H1 (cell line): ENCODE measurements at regions not wholly inside any gene's neighbourhood (a gene's known extent, or its start where the extent isn't known, plus 50 kb on each side); places are given as distances from the start of the nearest gene placed in this dataset.

ENCODE experiments used
- CTCF ChIA-PET: fragments of 300-600 bp; sonication (Branson Sonifier 250); formaldehyde crosslinking; loops from one replicate; lab custom pipeline; 2021; ENCODE audit not compliant: partially characterized antibody; lab: Charles Lee
- POLR2A ChIA-PET: fragments of 300-600 bp; sonication (Branson Sonifier 250); formaldehyde crosslinking; loops from one replicate; lab custom pipeline; 2021; ENCODE audit warnings: inconsistent platforms; ENCODE audit not compliant: partially characterized antibody; lab: Charles Lee
- DNase-seq, 2 experiments: peaks; one replicate each; pipeline versions ENCODE4 v3.0.0 to v3.0.0-alpha.2; 2010 to 2022; ENCODE audit warnings: low spot score in 2 of 2, low read depth in 1 of 2, mixed read lengths in 1 of 2
- FAIRE-seq: peaks from 2 replicates; lab custom pipeline; 2011; peaks lifted over from hg19 to GRCh38; lab: Jason Lieb, UNC
- H2AFZ ChIP-seq: 2 replicates; pipeline ENCODE4 v1.8.1; 2012; ENCODE audit warnings: low read length, inconsistent platforms
- H2AK5ac ChIP-seq: 2 replicates; pipeline ENCODE4 v1.6.1; 2013; ENCODE audit warnings: low read depth, low read length
- H2BK120ac ChIP-seq: replicated peaks from 2 replicates; pipeline ENCODE3; 2013; ENCODE audit warnings: low read depth, low read length, inconsistent platforms
- H2BK12ac ChIP-seq: 2 replicates; pipeline ENCODE4 v1.6.1; 2013; ENCODE audit warnings: low read depth, low read length
- H2BK15ac ChIP-seq: 2 replicates; pipeline ENCODE4 v1.6.1; 2013; ENCODE audit warnings: low read length
- H2BK20ac ChIP-seq: 2 replicates; pipeline ENCODE4 v1.6.1; 2013; ENCODE audit warnings: low read length
- H2BK5ac ChIP-seq: 2 replicates; pipeline ENCODE4 v1.6.1; 2013; ENCODE audit warnings: low read depth, low read length
- H3K14ac ChIP-seq: 2 replicates; pipeline ENCODE4 v1.6.1; 2013; ENCODE audit warnings: inconsistent platforms; ENCODE audit not compliant: insufficient read length
- H3K18ac ChIP-seq: 2 replicates; pipeline ENCODE4 v1.6.1; 2013; ENCODE audit warnings: low read length; ENCODE audit errors: extremely low read depth
- H3K23ac ChIP-seq: 2 replicates; pipeline ENCODE4 v1.6.1; 2013; ENCODE audit warnings: inconsistent platforms; ENCODE audit not compliant: insufficient read length
- H3K23me2 ChIP-seq: 2 replicates; pipeline ENCODE4 v1.6.1; 2013; ENCODE audit warnings: low read depth, low read length
- H3K27ac ChIP-seq: 2 replicates; pipeline ENCODE4 v1.6.1; 2011; ENCODE audit warnings: low read depth, low read length, inconsistent platforms
- H3K27me3 ChIP-seq, 4 experiments: replicated peaks in 1 of 4; 1 replicate in 1 of 4; 2 replicates in 3 of 4; pipeline versions ENCODE4 v1.6.1 to v1.8.1; 2011 to 2013; ENCODE audit warnings: low read length in 3 of 4, mild to moderate bottlenecking in 3 of 4, inconsistent platforms in 2 of 4, mixed read lengths in 2 of 4, moderate library complexity in 1 of 4; ENCODE audit not compliant: control insufficient read depth in 3 of 4, insufficient read depth in 3 of 4; ENCODE audit errors: extremely low read depth in 1 of 4
- H3K36me3 ChIP-seq, 4 experiments: 2 replicates each; pipeline versions ENCODE4 v1.6.1 to v1.8.1; 2011 to 2013; ENCODE audit warnings: mild to moderate bottlenecking in 4 of 4, low read length in 3 of 4, moderate library complexity in 2 of 4, control low read depth in 1 of 4, inconsistent platforms in 1 of 4; ENCODE audit not compliant: insufficient read depth in 4 of 4, control insufficient read depth in 2 of 4
- H3K4ac ChIP-seq: replicated peaks from 2 replicates; pipeline ENCODE3; 2013; ENCODE audit warnings: low read length, low read depth, mixed read lengths, inconsistent platforms; ENCODE audit not compliant: insufficient read length
- H3K4me1 ChIP-seq, 4 experiments: replicated peaks in 1 of 4; 1 replicate in 1 of 4; 2 replicates in 3 of 4; pipeline versions ENCODE4 v1.6.1 to v1.8.1; 2011 to 2013; ENCODE audit warnings: low read length in 3 of 4, inconsistent platforms in 2 of 4, mixed read lengths in 1 of 4; ENCODE audit not compliant: insufficient read depth in 4 of 4, control insufficient read depth in 3 of 4
- H3K4me2 ChIP-seq, 2 experiments: 2 replicates each; pipeline versions ENCODE4 v1.6.1 to v1.8.1; 2011 to 2013; ENCODE audit warnings: low read depth in 2 of 2, low read length in 2 of 2, control low read depth in 1 of 2, inconsistent platforms in 1 of 2, mild to moderate bottlenecking in 1 of 2; ENCODE audit not compliant: insufficient read depth in 1 of 2
- H3K4me3 ChIP-seq, 4 experiments: fragments of 200-600, 300-600 bp in 1 of 4; sonication (generic), shearing (Covaris generic), sonication (Bioruptor Twin) in 1 of 4; 2 replicates each; pipeline versions ENCODE4 v1.5.1 to v1.8.1; 2011 to 2016; ENCODE audit warnings: low read length in 4 of 4, low read depth in 3 of 4, control low read depth in 2 of 4, inconsistent platforms in 2 of 4, mild to moderate bottlenecking in 2 of 4, mixed read lengths in 1 of 4, moderate library complexity in 1 of 4; ENCODE audit not compliant: insufficient read depth in 2 of 4; ENCODE audit errors: extremely low read depth in 1 of 4
- H3K56ac ChIP-seq: replicated peaks from 2 replicates; pipeline ENCODE3; 2013; ENCODE audit warnings: low read depth, mild to moderate bottlenecking, mixed read lengths, low read length, inconsistent platforms; ENCODE audit not compliant: insufficient read length
- H3K79me1 ChIP-seq: 2 replicates; pipeline ENCODE4 v1.6.1; 2013; ENCODE audit warnings: low read depth, low read length, control low read depth
- H3K79me2 ChIP-seq, 2 experiments: 2 replicates each; pipeline versions ENCODE4 v1.6.1 to v1.8.1; 2012 to 2013; ENCODE audit warnings: low read length in 2 of 2, mild to moderate bottlenecking in 2 of 2, inconsistent platforms in 1 of 2; ENCODE audit not compliant: insufficient read depth in 2 of 2, control insufficient read depth in 1 of 2
- H3K9ac ChIP-seq, 4 experiments: replicated peaks in 1 of 4; 1 replicate in 1 of 4; 2 replicates in 3 of 4; pipeline versions ENCODE4 v1.6.1 to v1.8.1; 2011 to 2013; ENCODE audit warnings: low read depth in 3 of 4, low read length in 3 of 4, control low read depth in 2 of 4, mild to moderate bottlenecking in 2 of 4, moderate library complexity in 2 of 4, inconsistent platforms in 1 of 4; ENCODE audit errors: extremely low read depth in 1 of 4
- H3K9me3 ChIP-seq, 2 experiments: 2 replicates each; pipeline versions ENCODE4 v1.6.1 to v1.8.1; 2012 to 2013; ENCODE audit warnings: mild to moderate bottlenecking in 2 of 2, moderate library complexity in 2 of 2, control low read depth in 1 of 2, inconsistent platforms in 1 of 2, low read depth in 1 of 2, low read length in 1 of 2, mixed read lengths in 1 of 2; ENCODE audit not compliant: insufficient read depth in 2 of 2
- H4K20me1 ChIP-seq, 2 experiments: replicated peaks in 1 of 2; 2 replicates each; pipeline versions ENCODE3 to v1.8.1; 2011 to 2013; ENCODE audit warnings: inconsistent platforms in 2 of 2, low read length in 2 of 2, mild to moderate bottlenecking in 1 of 2; ENCODE audit not compliant: insufficient read depth in 2 of 2, control insufficient read depth in 1 of 2
- H4K5ac ChIP-seq: 2 replicates; pipeline ENCODE4 v1.6.1; 2013; ENCODE audit warnings: low read length, low read depth, mixed read lengths, inconsistent platforms; ENCODE audit not compliant: insufficient read length
- H4K8ac ChIP-seq: 2 replicates; pipeline ENCODE4 v1.8.0; 2013; ENCODE audit warnings: mild to moderate bottlenecking, moderate library complexity, low read length, inconsistent platforms; ENCODE audit not compliant: insufficient read depth; ENCODE audit errors: extremely low read depth
- H4K91ac ChIP-seq: replicated peaks from 2 replicates; pipeline ENCODE3; 2013; ENCODE audit warnings: low read length, mixed read lengths, inconsistent platforms; ENCODE audit not compliant: insufficient read length
- CTBP2 ChIP-seq: IDR thresholded peaks from 2 replicates; pipeline ENCODE4 v1.7.0; 2011; ENCODE audit warnings: borderline replicate concordance, mild to moderate bottlenecking, moderate library complexity, mixed read lengths, low read length; ENCODE audit not compliant: insufficient read depth, insufficient read length
- EZH2 ChIP-seq: fragments of 200-600 bp; sonication (generic); IDR thresholded peaks from 2 replicates; pipeline ENCODE4 v1.7.1; 2012; ENCODE audit warnings: low read depth, mild to moderate bottlenecking, moderate library complexity, low read length, inconsistent platforms; ENCODE audit not compliant: severe bottlenecking
- JUN ChIP-seq: IDR thresholded peaks from 2 replicates; pipeline ENCODE4 v1.6.1; 2011; ENCODE audit warnings: low read depth, mild to moderate bottlenecking, improper control_type of control experiment, low read length
- NANOG ChIP-seq: IDR thresholded peaks from 2 replicates; pipeline ENCODE4 v1.6.1; 2011; ENCODE audit warnings: low read length, low read depth, mild to moderate bottlenecking, inconsistent platforms; ENCODE audit not compliant: insufficient read depth, poor library complexity, severe bottlenecking
- POLR2A ChIP-seq, 2 experiments: IDR thresholded peaks; 1 replicate in 1 of 2; 2 replicates in 1 of 2; pipeline ENCODE4 v1.6.1; 2011; ENCODE audit warnings: low read depth in 2 of 2, low read length in 2 of 2, mild to moderate bottlenecking in 2 of 2; ENCODE audit errors: control extremely low read depth in 1 of 2
- SP1 ChIP-seq: IDR thresholded peaks from 2 replicates; pipeline ENCODE4 v1.6.1; 2011; ENCODE audit warnings: low read depth, low read length
- SP2 ChIP-seq: IDR thresholded peaks from 2 replicates; pipeline ENCODE4 v1.6.1; 2012; ENCODE audit warnings: mild to moderate bottlenecking, low read length, inconsistent platforms
- TAF1 ChIP-seq: IDR thresholded peaks from 2 replicates; pipeline ENCODE4 v1.6.1; 2011; ENCODE audit warnings: mild to moderate bottlenecking, low read depth, low read length
- TAF7 ChIP-seq: optimal IDR thresholded peaks from 2 replicates; pipeline ENCODE3; 2011; ENCODE audit warnings: low read depth, mild to moderate bottlenecking, inconsistent platforms, low read length, moderate library complexity, borderline replicate concordance
- ZNF274 ChIP-seq: IDR thresholded peaks from 2 replicates; pipeline ENCODE4 v1.7.0; 2012; ENCODE audit warnings: low read length, borderline replicate concordance; ENCODE audit errors: extremely low read depth
- WGBS, 2 experiments: shearing (Covaris generic) in 1 of 2; methylation state at CpG; one replicate each; pipeline versions ENCODE4 v1.1.6 to v1.1.7; 2013 to 2015; ENCODE audit warnings: low lambda C conversion rate in 2 of 2, mixed read lengths in 2 of 2, inconsistent platforms in 1 of 2, low coverage in 1 of 2, missing lambda C conversion rate in 1 of 2; ENCODE audit not compliant: insufficient replicate concordance in 2 of 2, insufficient coverage in 1 of 2, insufficient read length in 1 of 2; ENCODE audit errors: extremely low coverage in 1 of 2, missing lambda C conversion rate in 1 of 2; 5-methylcytosine and 5-hydroxymethylcytosine counted together
- TF ChIP-seq, protein P1 (sequence below): IDR thresholded peaks from 2 replicates; pipeline ENCODE4 v1.6.1; 2012; ENCODE audit warnings: inconsistent platforms
- TF ChIP-seq, protein P2 (sequence below), 3 experiments: IDR thresholded peaks; 1 replicate in 2 of 3; 2 replicates in 1 of 3; pipeline versions ENCODE4 v1.5.1 to v1.6.1; 2011; ENCODE audit warnings: low read length in 3 of 3, mild to moderate bottlenecking in 3 of 3, inconsistent platforms in 2 of 3, low read depth in 1 of 3, moderate library complexity in 1 of 3; ENCODE audit not compliant: insufficient read depth in 1 of 3; ENCODE audit errors: control extremely low read depth in 1 of 3

DNA sequence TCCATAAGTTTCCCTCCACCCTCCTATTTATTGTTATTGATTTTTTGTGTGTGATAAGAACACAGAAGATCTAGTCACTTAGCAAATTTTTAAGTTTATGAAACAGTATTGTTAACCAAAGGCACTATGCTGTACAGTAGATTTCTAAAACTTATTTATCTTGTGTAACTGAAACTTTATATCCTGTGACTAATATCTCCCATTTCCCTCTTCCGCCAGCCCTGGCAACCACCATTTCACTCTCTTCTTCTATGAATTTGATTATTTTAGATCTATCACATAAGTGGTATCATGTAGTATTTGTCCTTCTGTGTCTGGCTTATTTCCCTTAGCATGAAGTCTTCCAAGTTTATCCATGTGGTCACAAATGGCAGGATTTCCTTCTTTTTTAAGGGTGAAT is 144.3 kb upstream of the INHBA start:
- Histone ChIP-seq H4K5ac (no peak overlapping the region), H2BK15ac (no peak overlapping the region), H3K4me2 (no peak overlapping the region), H3K4me3 (no peak overlapping the region), H3K4me1 (no peaks in the 10 kb centered on the region), H2AFZ (no peak overlapping the region), H2AK5ac (no peak overlapping the region), H3K9me3 (no peaks in the 10 kb centered on the region), H3K56ac (no peak overlapping the region), H3K79me2 (no peaks in the 10 kb centered on the region), H4K20me1 (no peaks in the 10 kb centered on the region), H2BK12ac (no peak overlapping the region), H3K4ac (no peak overlapping the region), H4K8ac (no peak overlapping the region), H3K9ac (no peak overlapping the region), H2BK120ac (no peak overlapping the region), H2BK20ac (no peak overlapping the region), H3K27me3 (no peaks in the 10 kb centered on the region), H3K36me3 (no peaks in the 10 kb centered on the region), H3K79me1 (no peaks in the 10 kb centered on the region), H2BK5ac (no peak overlapping the region), H3K14ac (no peak overlapping the region), H3K23me2 (no peaks in the 10 kb centered on the region), H3K23ac (no peak overlapping the region), H3K27ac (no peak overlapping the region), H4K91ac (no peak overlapping the region), H3K18ac (no peak overlapping the region)
- POLR2A ChIA-PET: no interaction called here
- CTCF ChIA-PET: no interaction called here
- FAIRE-seq (no peak), DNase-seq (no peak)
- 92% methylated on average over 1 of the region's 1 CpG; no CpG with 5 or more reads in 1 of the 2 experiments for WGBS, 2 experiments
- TF ChIP-seq ZNF274 (no peak), POLR2A (IDR thresholded peaks at IDR 0.05; ENCODE audit: control extremely low read depth in 1 of 2, low read depth in 2 of 2, low read length in 2 of 2) (no peak), JUN (no peak), SP2 (no peak), CTBP2 (no peak), TAF1 (no peak), NANOG (no peak), TAF7 (no peak), EZH2 (no peak), SP1 (no peak)
- TF ChIP-seq, protein P1, sequence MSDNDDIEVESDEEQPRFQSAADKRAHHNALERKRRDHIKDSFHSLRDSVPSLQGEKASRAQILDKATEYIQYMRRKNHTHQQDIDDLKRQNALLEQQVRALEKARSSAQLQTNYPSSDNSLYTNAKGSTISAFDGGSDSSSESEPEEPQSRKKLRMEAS: no peak
- TF ChIP-seq, protein P2, sequence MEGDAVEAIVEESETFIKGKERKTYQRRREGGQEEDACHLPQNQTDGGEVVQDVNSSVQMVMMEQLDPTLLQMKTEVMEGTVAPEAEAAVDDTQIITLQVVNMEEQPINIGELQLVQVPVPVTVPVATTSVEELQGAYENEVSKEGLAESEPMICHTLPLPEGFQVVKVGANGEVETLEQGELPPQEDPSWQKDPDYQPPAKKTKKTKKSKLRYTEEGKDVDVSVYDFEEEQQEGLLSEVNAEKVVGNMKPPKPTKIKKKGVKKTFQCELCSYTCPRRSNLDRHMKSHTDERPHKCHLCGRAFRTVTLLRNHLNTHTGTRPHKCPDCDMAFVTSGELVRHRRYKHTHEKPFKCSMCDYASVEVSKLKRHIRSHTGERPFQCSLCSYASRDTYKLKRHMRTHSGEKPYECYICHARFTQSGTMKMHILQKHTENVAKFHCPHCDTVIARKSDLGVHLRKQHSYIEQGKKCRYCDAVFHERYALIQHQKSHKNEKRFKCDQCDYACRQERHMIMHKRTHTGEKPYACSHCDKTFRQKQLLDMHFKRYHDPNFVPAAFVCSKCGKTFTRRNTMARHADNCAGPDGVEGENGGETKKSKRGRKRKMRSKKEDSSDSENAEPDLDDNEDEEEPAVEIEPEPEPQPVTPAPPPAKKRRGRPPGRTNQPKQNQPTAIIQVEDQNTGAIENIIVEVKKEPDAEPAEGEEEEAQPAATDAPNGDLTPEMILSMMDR (IDR thresholded peaks at IDR 0.05; ENCODE audit: control extremely low read depth in 1 of 3, insufficient read depth in 1 of 3, low read depth in 1 of 3, low read length in 3 of 3): no peak
